ENCODE measurements at regions not wholly inside any gene's neighbourhood (a gene's known extent, or its start where the extent isn't known, plus 50 kb on each side); places are given as distances from the start of the nearest gene placed in this dataset.
"Not testable (repeated sequence)": the region's sequence is repeated elsewhere in the genome, so short reads cannot be mapped to it uniquely, and the experiment has no call there.

GRCh38 chr12:114521160-114521559 is 115.2 kb upstream of the TBX5 start:
- not testable (repeated sequence) for TF ChIP-seq POLR2AphosphoS5, POLR2A, CTCF, EP300 (IDR thresholded peaks at IDR 0.05)
